B cell (primary cell): ENCODE measurements at regions not wholly inside any gene's neighbourhood (a gene's known extent, or its start where the extent isn't known, plus 50 kb on each side); places are given as distances from the start of the nearest gene placed in this dataset.

Experiments used
- ATAC-seq: fragments of 200-7000 bp; cut with Tn5 transposase; one replicate; pipeline ENCODE4 v1.10.0; 2021; ENCODE audit warnings: low read depth, mild to moderate bottlenecking, moderate number of reproducible peaks, moderate library complexity
- CTCF ChIA-PET: fragments of 350-600 bp; sonication (Branson Sonifier 250); formaldehyde crosslinking; loops from one replicate; lab custom pipeline; 2021; ENCODE audit warnings: antibody characterized with exemption, inconsistent platforms; lab: Charles Lee
- POLR2A ChIA-PET: fragments of 350-600 bp; sonication (Branson Sonifier 250); formaldehyde crosslinking; loops from one replicate; lab custom pipeline; 2021; ENCODE audit warnings: antibody characterized with exemption; lab: Charles Lee
- DNase-seq: peaks from one replicate; pipeline ENCODE4 v3.0.0; 2013
- H2AFZ ChIP-seq: 2 replicates; pipeline ENCODE4 v1.6.1; 2012; ENCODE audit warnings: mild to moderate bottlenecking, low read depth, low read length; ENCODE audit not compliant: insufficient read depth, poor library complexity, severe bottlenecking
- H3K27ac ChIP-seq, 2 donors: 1 replicate in 1 of 2; 2 replicates in 1 of 2; pipeline ENCODE4 v1.5.1; 2012 to 2013; ENCODE audit warnings: low read length in 2 of 2, mild to moderate bottlenecking in 2 of 2, moderate library complexity in 1 of 2
- H3K27me3 ChIP-seq, 4 experiments: fragments of 200-600 bp in 1 of 4; sonication (generic) in 1 of 4; replicated peaks in 1 of 4; 1 replicate in 2 of 4; 2 replicates in 2 of 4; pipeline versions ENCODE4 v1.6.1 to v1.7.0; 2013 to 2016; ENCODE audit warnings: low read length in 3 of 4, mild to moderate bottlenecking in 2 of 4, mixed read lengths in 1 of 4, moderate library complexity in 1 of 4; ENCODE audit not compliant: insufficient read depth in 4 of 4, control insufficient read depth in 3 of 4; ENCODE audit errors: control extremely low read depth in 1 of 4
- H3K36me3 ChIP-seq, 2 experiments: replicated peaks in 1 of 2; 1 replicate in 1 of 2; 2 replicates in 1 of 2; pipeline versions ENCODE4 v1.6.1 to v1.7.1; 2013; ENCODE audit warnings: low read length in 1 of 2; ENCODE audit not compliant: insufficient read depth in 2 of 2, control insufficient read depth in 1 of 2; ENCODE audit errors: control extremely low read depth in 1 of 2, extremely low read depth in 1 of 2
- H3K4me1 ChIP-seq, 2 donors: fragments of 200-600 bp in 1 of 2; sonication (generic) in 1 of 2; 1 replicate in 1 of 2; 2 replicates in 1 of 2; pipeline versions ENCODE4 v1.5.1 to v1.6.1; 2013 to 2017; ENCODE audit warnings: low read length in 2 of 2; ENCODE audit not compliant: control insufficient read depth in 2 of 2, insufficient read depth in 2 of 2
- H3K4me2 ChIP-seq: replicated peaks from 2 replicates; pipeline ENCODE3; 2012; ENCODE audit warnings: mild to moderate bottlenecking, low read depth, low read length; ENCODE audit not compliant: poor library complexity, severe bottlenecking
- H3K4me3 ChIP-seq, 5 experiments: fragments of 200-600 bp in 1 of 5; sonication (generic) in 1 of 5; 1 replicate in 3 of 5; 2 replicates in 2 of 5; pipeline versions ENCODE4 v1.5.1 to v1.7.0; 2011 to 2016; ENCODE audit warnings: low read length in 4 of 5, mild to moderate bottlenecking in 4 of 5, low read depth in 2 of 5, control low read depth in 1 of 5, moderate library complexity in 1 of 5; ENCODE audit not compliant: insufficient read depth in 1 of 5; ENCODE audit errors: control extremely low read depth in 1 of 5, extremely low read depth in 1 of 5
- H3K79me2 ChIP-seq: fragments of 200-600 bp; sonication (generic); one replicate; pipeline ENCODE4 v1.6.0; 2016; ENCODE audit warnings: low read length; ENCODE audit not compliant: control insufficient read depth, insufficient read depth
- H3K9ac ChIP-seq: fragments of 200-600 bp; sonication (generic); 2 replicates; pipeline ENCODE4 v1.6.1; 2017; ENCODE audit warnings: mild to moderate bottlenecking, low read length, moderate library complexity
- H3K9me3 ChIP-seq, 3 donors: one replicate each; pipeline versions ENCODE4 v1.6.1 to v1.7.1; 2013; ENCODE audit warnings: low read length in 2 of 3; ENCODE audit not compliant: control insufficient read depth in 2 of 3, insufficient read depth in 1 of 3; ENCODE audit errors: control extremely low read depth in 1 of 3
- H4K20me1 ChIP-seq: 2 replicates; pipeline ENCODE4 v1.6.0; 2012; ENCODE audit warnings: mild to moderate bottlenecking, low read length; ENCODE audit not compliant: insufficient read depth, control insufficient read depth, poor library complexity, severe bottlenecking
- H3K27ac Mint-ChIP-seq: one replicate; pipeline ENCODE4 v1.8.0; 2021; ENCODE audit warnings: mixed read lengths
- H3K27me3 Mint-ChIP-seq: one replicate; pipeline ENCODE4 v1.8.0; 2021; ENCODE audit warnings: mixed read lengths
- H3K4me1 Mint-ChIP-seq: one replicate; pipeline ENCODE4 v1.8.0; 2021; ENCODE audit warnings: mixed read lengths
- H3K4me3 Mint-ChIP-seq: one replicate; pipeline ENCODE4 v1.8.0; 2021; ENCODE audit warnings: mixed read lengths
- H3K9me3 Mint-ChIP-seq: one replicate; pipeline ENCODE4 v1.8.0; 2022; ENCODE audit warnings: mixed read lengths; ENCODE audit not compliant: insufficient read depth
- EZH2 ChIP-seq: IDR thresholded peaks from 2 replicates; pipeline ENCODE4 v1.6.1; 2012; ENCODE audit warnings: borderline replicate concordance, low read depth, mild to moderate bottlenecking, moderate library complexity, low read length; ENCODE audit not compliant: insufficient read depth, poor library complexity, severe bottlenecking
- WGBS: methylation state at CpG from one replicate; pipeline ENCODE4 v1.1.5; 2013; ENCODE audit warnings: missing lambda C conversion rate; ENCODE audit not compliant: insufficient coverage; 5-methylcytosine and 5-hydroxymethylcytosine counted together
- intact Hi-C: fragments of 100-400 bp; cut with micrococcal nuclease; formaldehyde crosslinking; loops from one replicate; pipeline ENCODE4 v1.10.0; 2022
- TF ChIP-seq, protein P1 (sequence below): fragments of 200-600 bp; IDR thresholded peaks from one replicate; pipeline ENCODE4 v1.8.0; 2022; ENCODE audit warnings: antibody characterized with exemption, mild to moderate bottlenecking

- Histone ChIP-seq H3K27me3 (no peaks in the 10 kb centered on the region), H2AFZ (no peak overlapping the region), H3K4me3 (no peak overlapping the region), H3K79me2 (no peaks in the 10 kb centered on the region), H3K9me3 (no peaks in the 10 kb centered on the region), H3K36me3 (no peaks in the 10 kb centered on the region), H4K20me1 (no peaks in the 10 kb centered on the region), H3K27ac (no peak overlapping the region), H3K4me2 (no peak overlapping the region), H3K9ac (no peak overlapping the region), H3K4me1 (no peaks in the 10 kb centered on the region)
- ChIA-PET CTCF (no interaction called here), POLR2A (no interaction called here)
- no peak for TF ChIP-seq EZH2
- TF ChIP-seq, protein P1, sequence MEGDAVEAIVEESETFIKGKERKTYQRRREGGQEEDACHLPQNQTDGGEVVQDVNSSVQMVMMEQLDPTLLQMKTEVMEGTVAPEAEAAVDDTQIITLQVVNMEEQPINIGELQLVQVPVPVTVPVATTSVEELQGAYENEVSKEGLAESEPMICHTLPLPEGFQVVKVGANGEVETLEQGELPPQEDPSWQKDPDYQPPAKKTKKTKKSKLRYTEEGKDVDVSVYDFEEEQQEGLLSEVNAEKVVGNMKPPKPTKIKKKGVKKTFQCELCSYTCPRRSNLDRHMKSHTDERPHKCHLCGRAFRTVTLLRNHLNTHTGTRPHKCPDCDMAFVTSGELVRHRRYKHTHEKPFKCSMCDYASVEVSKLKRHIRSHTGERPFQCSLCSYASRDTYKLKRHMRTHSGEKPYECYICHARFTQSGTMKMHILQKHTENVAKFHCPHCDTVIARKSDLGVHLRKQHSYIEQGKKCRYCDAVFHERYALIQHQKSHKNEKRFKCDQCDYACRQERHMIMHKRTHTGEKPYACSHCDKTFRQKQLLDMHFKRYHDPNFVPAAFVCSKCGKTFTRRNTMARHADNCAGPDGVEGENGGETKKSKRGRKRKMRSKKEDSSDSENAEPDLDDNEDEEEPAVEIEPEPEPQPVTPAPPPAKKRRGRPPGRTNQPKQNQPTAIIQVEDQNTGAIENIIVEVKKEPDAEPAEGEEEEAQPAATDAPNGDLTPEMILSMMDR: no peak
- no peak for DNase-seq
- WGBS: 40% methylated on average over 1 of the region's 2 CpGs
- no peak for ATAC-seq
- peaks cover 3% of the 10 kb centered on the region for H3K9me3 Mint-ChIP-seq
- H3K4me1 Mint-ChIP-seq: no peaks in the 10 kb centered on the region
- H3K27ac Mint-ChIP-seq: no peak overlapping the region
- H3K27me3 Mint-ChIP-seq: no peaks in the 10 kb centered on the region
- H3K4me3 Mint-ChIP-seq: no peak overlapping the region
- intact Hi-C loops: no loop called here
Measured at GRCh38 chr1:90434460-90434859, 282.6 kb downstream of the BARHL2 start.

GRCh38 chr1:90417126-90417525 is 300.0 kb downstream of the BARHL2 start:
- H3K9me3 Mint-ChIP-seq: peaks cover 3% of the 10 kb centered on the region
- intact Hi-C loops: no loop called here
- ATAC-seq: no peak
- no peak overlapping the region for H3K27ac Mint-ChIP-seq
- no peaks in the 10 kb centered on the region for H3K79me2 ChIP-seq
- H3K9me3 ChIP-seq: no peaks in the 10 kb centered on the region
- no peak overlapping the region for H3K4me3 Mint-ChIP-seq
- no peak for TF ChIP-seq EZH2
- TF ChIP-seq, protein P1: no peak
- no peaks in the 10 kb centered on the region for H3K4me1 ChIP-seq
- H3K27me3 Mint-ChIP-seq: peaks cover 4% of the 10 kb centered on the region
- no peak overlapping the region for H3K9ac ChIP-seq
- H4K20me1 ChIP-seq: no peaks in the 10 kb centered on the region
- H3K4me3 ChIP-seq: no peak overlapping the region
- no peak overlapping the region for H3K4me2 ChIP-seq
- ChIA-PET CTCF (no interaction called here), POLR2A (no interaction called here)
- no peak overlapping the region for H2AFZ ChIP-seq
- H3K27me3 ChIP-seq: no peaks in the 10 kb centered on the region
- no peak overlapping the region for H3K27ac ChIP-seq
- no peak for DNase-seq
- no peaks in the 10 kb centered on the region for H3K36me3 ChIP-seq
- no peaks in the 10 kb centered on the region for H3K4me1 Mint-ChIP-seq
